Calu3 (cell line): ENCODE measurements at regions not wholly inside any gene's neighbourhood (a gene's known extent, or its start where the extent isn't known, plus 50 kb on each side); places are given as distances from the start of the nearest gene placed in this dataset.

ENCODE experiments used
- BruUV-seq: library from RNA; stranded (reverse); fragments of 400-500 nt; replicated peaks from 2 replicates; lab custom pipeline; 2021; lab: Mats Ljungman, UMichigan
- CTCF ChIA-PET: fragments of 300-600 bp; sonication (Branson Sonifier 250); formaldehyde crosslinking; loops from one replicate; lab custom pipeline; 2022; ENCODE audit warnings: antibody characterized with exemption; lab: Charles Lee
- DNase-seq: peaks from one replicate; pipeline ENCODE4 v3.0.0; 2022
- H3K27ac Mint-ChIP-seq: one replicate; pipeline ENCODE4 v1.8.0; 2022; ENCODE audit warnings: mixed read lengths; ENCODE audit not compliant: unreplicated experiment
- H3K27me3 Mint-ChIP-seq: one replicate; pipeline ENCODE4 v1.8.0; 2022; ENCODE audit warnings: mixed read lengths; ENCODE audit not compliant: unreplicated experiment
- H3K36me3 Mint-ChIP-seq: one replicate; pipeline ENCODE4 v1.8.0; 2022; ENCODE audit warnings: mild to moderate bottlenecking, moderate library complexity, mixed read lengths; ENCODE audit not compliant: insufficient read depth, unreplicated experiment
- H3K4me1 Mint-ChIP-seq: one replicate; pipeline ENCODE4 v1.8.0; 2022; ENCODE audit warnings: mild to moderate bottlenecking, low read depth, mixed read lengths; ENCODE audit not compliant: unreplicated experiment
- H3K4me3 Mint-ChIP-seq: one replicate; pipeline ENCODE4 v1.8.0; 2022; ENCODE audit warnings: mild to moderate bottlenecking, low read depth, moderate library complexity, mixed read lengths; ENCODE audit not compliant: unreplicated experiment
- H3K9me3 Mint-ChIP-seq: one replicate; pipeline ENCODE4 v1.8.0; 2022; ENCODE audit warnings: low read depth, mixed read lengths; ENCODE audit not compliant: unreplicated experiment
- CTCF ChIP-seq: fragments of 200-600 bp; IDR thresholded peaks from one replicate; pipeline ENCODE4 v1.8.0; 2022; ENCODE audit warnings: antibody characterized with exemption; ENCODE audit not compliant: unreplicated experiment
- intact Hi-C: fragments of 100-400 bp; cut with micrococcal nuclease; formaldehyde crosslinking; loops from one replicate; pipeline ENCODE4 v1.10.0; 2022; ENCODE audit not compliant: unreplicated experiment

DNA sequence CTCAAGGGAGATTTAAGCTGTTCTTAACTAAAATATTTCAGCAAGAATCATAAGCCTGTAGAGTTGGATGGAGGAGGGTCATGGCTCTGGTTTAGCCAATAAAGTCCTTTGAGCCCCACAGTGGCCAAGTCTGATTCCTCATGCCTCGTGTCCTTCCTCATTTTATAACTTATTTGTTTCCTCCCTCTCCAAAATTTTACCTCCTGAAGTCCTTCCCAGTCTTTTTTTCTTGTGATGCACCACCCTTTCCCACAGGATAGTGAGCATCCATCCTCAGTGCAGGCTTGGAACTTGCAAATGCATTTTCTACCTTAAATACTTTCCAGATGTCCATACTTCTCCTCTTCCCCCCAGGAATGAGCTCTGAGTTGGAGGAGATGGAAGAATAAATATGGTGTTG is 162.7 kb upstream of the AGTR1 start:
- CTCF ChIA-PET: interaction anchor here (1.2 kb wide), 1 partner anchor 44 kb away, joined by 4 read pairs; no protein-coding TSS in a partner anchor
- peaks cover 11% of the 10 kb centered on the region for H3K4me1 Mint-ChIP-seq
- BruUV-seq: no TSS peak

GRCh38 chr3:148540266-148540665 is 157.4 kb upstream of the AGTR1 start:
- H3K27me3 Mint-ChIP-seq: no peaks in the 10 kb centered on the region
- no TSS peak for BruUV-seq

More for the DNA sequence above, 162.7 kb upstream of the AGTR1 start:
- H3K4me3 Mint-ChIP-seq: no peak overlapping the region
- no peak for TF ChIP-seq CTCF
- DNase-seq: no peak
- H3K9me3 Mint-ChIP-seq: no peaks in the 10 kb centered on the region
- no peaks in the 10 kb centered on the region for H3K27me3 Mint-ChIP-seq
- intact Hi-C loops: no loop called here
- H3K27ac Mint-ChIP-seq: no peak overlapping the region
- no peaks in the 10 kb centered on the region for H3K36me3 Mint-ChIP-seq

GRCh38 chr3:148540851-148541250 is 156.9 kb upstream of the AGTR1 start:
- intact Hi-C loops: no loop called here
- CTCF ChIA-PET: no interaction called here
- TF ChIP-seq CTCF: no peak
- no peaks in the 10 kb centered on the region for H3K36me3 Mint-ChIP-seq
- H3K9me3 Mint-ChIP-seq: no peaks in the 10 kb centered on the region
- BruUV-seq: no TSS peak
- H3K27ac Mint-ChIP-seq: no peak overlapping the region
- no peak for DNase-seq
- H3K4me3 Mint-ChIP-seq: no peak overlapping the region
- no peaks in the 10 kb centered on the region for H3K4me1 Mint-ChIP-seq
- H3K27me3 Mint-ChIP-seq: no peaks in the 10 kb centered on the region

More at GRCh38 chr3:148540266-148540665, 157.4 kb upstream of the AGTR1 start:
- no peak for DNase-seq
- no peak for TF ChIP-seq CTCF
- Mint-ChIP-seq H3K9me3 (no peaks in the 10 kb centered on the region), H3K36me3 (no peaks in the 10 kb centered on the region), H3K4me1 (no peaks in the 10 kb centered on the region), H3K27ac (no peak overlapping the region), H3K4me3 (no peak overlapping the region)
- CTCF ChIA-PET: no interaction called here
- intact Hi-C loops: no loop called here

DNA sequence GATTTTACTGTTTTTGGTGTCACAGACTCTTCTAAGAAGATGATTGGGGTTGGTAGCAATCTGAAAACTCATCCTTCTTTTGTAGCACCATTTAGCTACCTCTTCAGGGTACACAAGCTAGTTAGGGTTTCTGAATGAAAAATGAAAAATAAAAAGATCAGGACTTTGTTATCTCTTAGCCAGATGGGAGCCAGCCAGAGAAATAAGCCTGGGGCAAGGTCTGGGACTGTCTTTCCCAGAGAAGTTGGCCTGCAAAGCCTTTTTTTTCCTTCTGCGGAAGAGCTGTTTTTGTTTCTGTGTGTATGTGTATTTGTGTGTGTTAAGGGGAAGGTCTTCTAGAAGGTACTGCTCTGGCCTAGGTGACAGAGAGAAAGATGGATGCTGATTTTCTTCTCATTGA is 150.7 kb upstream of the AGTR1 start:
- no peak for DNase-seq
- no peak overlapping the region for H3K4me3 Mint-ChIP-seq
- no peak for TF ChIP-seq CTCF
- H3K4me1 Mint-ChIP-seq: no peaks in the 10 kb centered on the region
- H3K9me3 Mint-ChIP-seq: no peaks in the 10 kb centered on the region
- intact Hi-C loops: no loop called here
- H3K27me3 Mint-ChIP-seq: no peaks in the 10 kb centered on the region
- H3K27ac Mint-ChIP-seq: no peak overlapping the region
- no TSS peak for BruUV-seq
- CTCF ChIA-PET: no interaction called here
- no peaks in the 10 kb centered on the region for H3K36me3 Mint-ChIP-seq
